ENCODE measurements at regions not wholly inside any gene's neighbourhood (a gene's known extent, or its start where the extent isn't known, plus 50 kb on each side); places are given as distances from the start of the nearest gene placed in this dataset.

- DNase-seq = no peak
These were observed 60.2 kb upstream of the STARD4 start for GRCh38 chr5:111572561-111572960.

GRCh38 chr5:111563031-111563822 lies 50.9 kb upstream of the STARD4 start:
- DNase-seq = no peak

DNA sequence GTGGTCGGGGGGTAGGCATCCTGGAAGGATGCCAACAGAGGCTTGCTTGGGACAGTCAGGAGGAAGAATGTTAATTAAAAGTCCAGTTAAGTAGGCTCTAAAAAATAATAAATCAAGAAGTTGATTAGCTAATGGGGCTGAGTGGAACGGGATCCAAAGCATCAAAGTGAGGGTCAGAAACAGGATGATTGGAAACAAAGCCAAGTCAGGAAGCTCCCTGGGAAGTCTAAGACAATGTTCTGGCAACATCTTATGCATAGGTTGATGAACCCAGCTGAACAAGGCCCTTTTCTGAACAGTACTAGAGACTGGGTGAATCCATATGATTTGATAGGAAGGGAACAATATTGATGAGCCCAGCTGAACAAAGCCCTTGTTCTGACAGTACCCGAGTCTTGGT lies 50.2 kb upstream of the STARD4 start:
- no peak for DNase-seq

Measured in stimulated activated CD4-positive, alpha-beta T cell treated with anti-CD3 and anti-CD28 coated beads, Interleukin-1b, Interleukin-23, amount 100 ng/mL, for 48 hours (primary cell).